Astrocyte (in vitro differentiated cells and primary cell): ENCODE measurements at regions not wholly inside any gene's neighbourhood (a gene's known extent, or its start where the extent isn't known, plus 50 kb on each side); places are given as distances from the start of the nearest gene placed in this dataset.

Experiments used
- DNase-seq: peaks from one replicate; pipeline ENCODE4 v3.0.0-alpha.2; 2010; ENCODE audit warnings: low read depth
- FAIRE-seq: peaks from 2 replicates; lab custom pipeline; 2011; peaks lifted over from hg19 to GRCh38; lab: Jason Lieb, UNC
- H2AFZ ChIP-seq: 2 replicates; pipeline ENCODE4 v1.6.0; 2012; ENCODE audit warnings: low read depth, low read length, inconsistent platforms
- H3K27ac ChIP-seq: 2 replicates; pipeline ENCODE4 v1.5.1; 2011; ENCODE audit warnings: low read depth, low read length, inconsistent platforms
- H3K27me3 ChIP-seq: 2 replicates; pipeline ENCODE4 v1.6.0; 2011; ENCODE audit warnings: low read length, inconsistent platforms; ENCODE audit not compliant: insufficient read depth
- H3K36me3 ChIP-seq: 2 replicates; pipeline ENCODE4 v1.5.1; 2011; ENCODE audit warnings: low read length, inconsistent platforms; ENCODE audit not compliant: insufficient read depth
- H3K4me1 ChIP-seq: 2 replicates; pipeline ENCODE4 v1.5.1; 2011; ENCODE audit warnings: low read length, inconsistent platforms; ENCODE audit not compliant: insufficient read depth
- H3K4me2 ChIP-seq: 2 replicates; pipeline ENCODE4 v1.6.0; 2012; ENCODE audit warnings: low read length, inconsistent platforms
- H3K4me3 ChIP-seq: 2 replicates; pipeline ENCODE4 v1.5.1; 2011; ENCODE audit warnings: low read depth, mild to moderate bottlenecking, low read length, inconsistent platforms; ENCODE audit not compliant: insufficient read depth
- H3K79me2 ChIP-seq: 2 replicates; pipeline ENCODE4 v1.6.0; 2012; ENCODE audit warnings: mild to moderate bottlenecking, low read length, inconsistent platforms; ENCODE audit not compliant: insufficient read depth
- H3K9ac ChIP-seq: 2 replicates; pipeline ENCODE4 v1.6.0; 2012; ENCODE audit warnings: mild to moderate bottlenecking, low read length, inconsistent platforms
- H3K9me3 ChIP-seq: 2 replicates; pipeline ENCODE4 v1.5.1; 2012; ENCODE audit warnings: low read depth, mild to moderate bottlenecking, low read length, inconsistent platforms; ENCODE audit not compliant: insufficient read depth
- H4K20me1 ChIP-seq: 2 replicates; pipeline ENCODE4 v1.6.0; 2012; ENCODE audit warnings: low read length, inconsistent platforms; ENCODE audit not compliant: insufficient read depth
- H3K27ac Mint-ChIP-seq: one replicate; pipeline ENCODE4 v1.8.0; 2021; ENCODE audit warnings: mild to moderate bottlenecking, mixed read lengths; ENCODE audit not compliant: unreplicated experiment
- H3K27me3 Mint-ChIP-seq: one replicate; pipeline ENCODE4 v1.8.0; 2021; ENCODE audit warnings: low read depth, mixed read lengths; ENCODE audit not compliant: unreplicated experiment
- H3K36me3 Mint-ChIP-seq: one replicate; pipeline ENCODE4 v1.8.0; 2021; ENCODE audit warnings: low read depth, mixed read lengths; ENCODE audit not compliant: unreplicated experiment
- H3K4me1 Mint-ChIP-seq: one replicate; pipeline ENCODE4 v1.8.0; 2021; ENCODE audit warnings: low read depth, mixed read lengths; ENCODE audit not compliant: unreplicated experiment
- H3K4me3 Mint-ChIP-seq: one replicate; pipeline ENCODE4 v1.8.0; 2021; ENCODE audit warnings: mild to moderate bottlenecking, moderate library complexity, mixed read lengths; ENCODE audit not compliant: unreplicated experiment
- H3K9me3 Mint-ChIP-seq: one replicate; pipeline ENCODE4 v1.8.0; 2021; ENCODE audit warnings: mild to moderate bottlenecking, mixed read lengths; ENCODE audit not compliant: unreplicated experiment
- EZH2 ChIP-seq: IDR thresholded peaks from 2 replicates; pipeline ENCODE4 v1.6.1; 2012; ENCODE audit warnings: mild to moderate bottlenecking, low read length, inconsistent platforms; ENCODE audit not compliant: insufficient read depth
- TF ChIP-seq, protein P1 (sequence below): IDR thresholded peaks from 2 replicates; pipeline ENCODE4 v1.5.1; 2011; ENCODE audit warnings: low read depth, mild to moderate bottlenecking, inconsistent platforms, low read length, moderate library complexity; ENCODE audit not compliant: insufficient read depth

DNA sequence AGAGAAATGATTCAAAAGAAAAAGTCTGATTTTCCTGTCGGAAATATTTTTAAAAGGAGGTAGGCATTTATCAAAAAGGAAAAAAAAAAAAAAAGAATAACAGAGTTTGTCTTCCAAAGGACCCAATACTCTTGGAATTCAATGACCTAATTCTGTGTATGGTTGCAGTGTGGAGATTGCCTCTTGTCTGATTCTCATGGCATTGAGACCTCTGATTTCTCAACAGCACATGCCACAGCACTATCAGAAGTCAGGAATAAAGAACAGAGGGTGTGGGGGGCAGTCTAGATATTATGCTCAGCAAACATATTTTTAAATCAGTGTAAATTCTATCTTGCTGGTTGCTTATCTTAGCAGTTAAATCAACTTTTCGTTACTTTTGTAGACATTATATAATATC lies 81.3 kb upstream of the SOX9 start:
- Mint-ChIP-seq H3K4me3 (no peak overlapping the region), H3K36me3 (no peaks in the 10 kb centered on the region), H3K27ac (no peak overlapping the region), H3K27me3 (peaks cover 2% of the 10 kb centered on the region), H3K4me1 (no peaks in the 10 kb centered on the region), H3K9me3 (peaks cover 3% of the 10 kb centered on the region)
- Histone ChIP-seq H3K27me3 (no peaks in the 10 kb centered on the region), H3K27ac (no peak overlapping the region), H3K79me2 (no peaks in the 10 kb centered on the region), H3K9ac (no peak overlapping the region), H3K4me3 (no peak overlapping the region), H2AFZ (no peak overlapping the region), H3K36me3 (no peaks in the 10 kb centered on the region), H3K4me1 (no peaks in the 10 kb centered on the region), H4K20me1 (no peaks in the 10 kb centered on the region), H3K4me2 (no peak overlapping the region), H3K9me3 (no peaks in the 10 kb centered on the region)
- TF ChIP-seq, protein P1, sequence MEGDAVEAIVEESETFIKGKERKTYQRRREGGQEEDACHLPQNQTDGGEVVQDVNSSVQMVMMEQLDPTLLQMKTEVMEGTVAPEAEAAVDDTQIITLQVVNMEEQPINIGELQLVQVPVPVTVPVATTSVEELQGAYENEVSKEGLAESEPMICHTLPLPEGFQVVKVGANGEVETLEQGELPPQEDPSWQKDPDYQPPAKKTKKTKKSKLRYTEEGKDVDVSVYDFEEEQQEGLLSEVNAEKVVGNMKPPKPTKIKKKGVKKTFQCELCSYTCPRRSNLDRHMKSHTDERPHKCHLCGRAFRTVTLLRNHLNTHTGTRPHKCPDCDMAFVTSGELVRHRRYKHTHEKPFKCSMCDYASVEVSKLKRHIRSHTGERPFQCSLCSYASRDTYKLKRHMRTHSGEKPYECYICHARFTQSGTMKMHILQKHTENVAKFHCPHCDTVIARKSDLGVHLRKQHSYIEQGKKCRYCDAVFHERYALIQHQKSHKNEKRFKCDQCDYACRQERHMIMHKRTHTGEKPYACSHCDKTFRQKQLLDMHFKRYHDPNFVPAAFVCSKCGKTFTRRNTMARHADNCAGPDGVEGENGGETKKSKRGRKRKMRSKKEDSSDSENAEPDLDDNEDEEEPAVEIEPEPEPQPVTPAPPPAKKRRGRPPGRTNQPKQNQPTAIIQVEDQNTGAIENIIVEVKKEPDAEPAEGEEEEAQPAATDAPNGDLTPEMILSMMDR: no peak
- DNase-seq (no peak), FAIRE-seq (no peak)

DNA sequence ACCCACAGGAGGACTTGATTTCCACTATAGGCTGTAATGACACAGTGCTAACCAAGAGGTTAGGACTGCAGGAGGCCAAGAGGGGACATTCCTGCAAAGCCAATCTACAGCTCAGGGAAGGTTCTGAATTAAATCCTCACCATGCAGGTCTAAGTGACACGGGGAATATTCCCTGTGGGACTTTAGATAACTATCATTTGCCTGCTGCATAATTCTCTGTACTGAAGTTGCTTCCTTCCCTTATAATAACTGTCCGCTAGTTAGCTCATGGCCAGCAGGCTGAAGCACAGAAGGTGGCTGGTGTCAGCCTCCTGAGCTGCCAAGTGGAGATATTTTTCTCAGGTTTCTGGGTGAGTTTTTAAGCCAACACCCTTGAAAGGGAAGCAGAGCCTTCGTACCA lies 74.6 kb upstream of the SOX9 start:
- Mint-ChIP-seq H3K27me3 (no peaks in the 10 kb centered on the region), H3K27ac (no peak overlapping the region), H3K9me3 (peaks cover 2% of the 10 kb centered on the region), H3K4me3 (no peak overlapping the region), H3K36me3 (no peaks in the 10 kb centered on the region), H3K4me1 (no peaks in the 10 kb centered on the region)
- no peaks in the 10 kb centered on the region for H3K9me3 ChIP-seq
- H3K4me2 ChIP-seq: no peak overlapping the region
- TF ChIP-seq EZH2: no peak
- TF ChIP-seq, protein P1: no peak
- H3K27ac ChIP-seq: no peak overlapping the region
- H3K4me1 ChIP-seq: no peaks in the 10 kb centered on the region
- H3K4me3 ChIP-seq: no peak overlapping the region
- no peaks in the 10 kb centered on the region for H3K79me2 ChIP-seq
- FAIRE-seq (no peak), DNase-seq (no peak)
- H4K20me1 ChIP-seq: no peaks in the 10 kb centered on the region
- no peak overlapping the region for H3K9ac ChIP-seq
- no peaks in the 10 kb centered on the region for H3K36me3 ChIP-seq
- H2AFZ ChIP-seq: no peak overlapping the region
- no peaks in the 10 kb centered on the region for H3K27me3 ChIP-seq

DNA sequence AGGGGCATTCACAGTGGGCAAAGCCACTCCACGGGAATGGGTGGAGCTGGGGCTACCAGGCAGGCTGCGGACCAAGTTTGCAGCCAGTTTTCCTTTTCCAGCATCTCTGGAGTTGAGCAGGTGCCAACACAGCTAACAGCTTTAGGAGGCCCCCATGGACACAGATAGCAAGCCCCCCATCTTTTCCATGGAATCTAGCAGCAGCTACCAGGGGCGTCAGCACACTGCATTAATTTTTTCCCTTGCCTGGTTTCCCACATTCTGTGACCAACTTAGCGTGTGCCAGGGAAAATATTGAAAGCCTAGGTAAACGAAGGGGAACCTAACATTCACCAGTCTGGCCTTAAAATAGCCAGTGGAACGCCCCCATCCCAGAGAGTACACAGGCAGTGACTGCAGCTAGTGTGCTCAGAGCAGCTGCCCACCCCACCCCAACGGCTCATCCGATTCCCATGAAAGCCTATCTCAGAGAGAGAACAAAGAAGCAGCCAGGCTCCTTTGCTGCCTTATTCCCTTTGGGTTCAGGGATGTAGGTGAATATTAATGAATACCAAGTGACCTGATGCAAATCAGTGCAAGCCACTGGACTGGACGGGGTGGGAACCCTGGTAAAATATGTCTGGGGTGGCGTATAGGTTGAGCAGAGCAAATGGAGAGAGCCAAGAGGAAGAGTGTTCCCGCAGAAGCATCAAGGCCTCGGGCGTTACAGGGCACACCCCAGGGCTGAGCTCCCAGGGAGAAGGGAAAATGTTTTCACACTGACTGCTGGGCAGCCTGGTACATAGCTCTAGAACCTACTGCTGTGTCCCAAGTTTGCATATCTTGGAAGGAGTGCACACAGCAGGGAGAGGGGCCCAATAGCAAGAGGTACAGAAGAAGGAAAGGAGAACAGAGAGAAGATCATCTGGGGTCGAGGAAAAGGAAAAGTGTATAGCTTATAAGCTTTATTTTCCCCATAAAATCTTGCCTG lies 73.9 kb upstream of the SOX9 start:
- H3K36me3 ChIP-seq: no peaks in the 10 kb centered on the region
- DNase-seq (no peak), FAIRE-seq (no peak)
- Mint-ChIP-seq H3K36me3 (no peaks in the 10 kb centered on the region), H3K4me3 (no peak overlapping the region), H3K9me3 (peaks cover 2% of the 10 kb centered on the region), H3K4me1 (no peaks in the 10 kb centered on the region), H3K27ac (no peak overlapping the region), H3K27me3 (no peaks in the 10 kb centered on the region)
- H3K4me1 ChIP-seq: no peaks in the 10 kb centered on the region
- H3K9me3 ChIP-seq: no peaks in the 10 kb centered on the region
- no peaks in the 10 kb centered on the region for H4K20me1 ChIP-seq
- H3K27ac ChIP-seq: no peak overlapping the region
- TF ChIP-seq, protein P1: no peak
- TF ChIP-seq EZH2: no peak
- no peaks in the 10 kb centered on the region for H3K27me3 ChIP-seq
- H3K4me3 ChIP-seq: no peak overlapping the region
- no peak overlapping the region for H3K4me2 ChIP-seq
- H2AFZ ChIP-seq: no peak overlapping the region
- H3K9ac ChIP-seq: no peak overlapping the region
- H3K79me2 ChIP-seq: no peaks in the 10 kb centered on the region
